ENCODE measurements at regions not wholly inside any gene's neighbourhood (a gene's known extent, or its start where the extent isn't known, plus 50 kb on each side); places are given as distances from the start of the nearest gene placed in this dataset.

GRCh38 chr10:120105001-120105400 lies 212.5 kb downstream of the SEC23IP start:
- TF ChIP-seq YY1 (IDR thresholded peaks at IDR 0.05; ENCODE audit: insufficient read depth, insufficient read length) (no peak), ZNF274 (IDR thresholded peaks at IDR 0.05; ENCODE audit: low read depth, low read length) (no peak)
